ENCODE measurements at regions not wholly inside any gene's neighbourhood (a gene's known extent, or its start where the extent isn't known, plus 50 kb on each side); places are given as distances from the start of the nearest gene placed in this dataset.

DNA sequence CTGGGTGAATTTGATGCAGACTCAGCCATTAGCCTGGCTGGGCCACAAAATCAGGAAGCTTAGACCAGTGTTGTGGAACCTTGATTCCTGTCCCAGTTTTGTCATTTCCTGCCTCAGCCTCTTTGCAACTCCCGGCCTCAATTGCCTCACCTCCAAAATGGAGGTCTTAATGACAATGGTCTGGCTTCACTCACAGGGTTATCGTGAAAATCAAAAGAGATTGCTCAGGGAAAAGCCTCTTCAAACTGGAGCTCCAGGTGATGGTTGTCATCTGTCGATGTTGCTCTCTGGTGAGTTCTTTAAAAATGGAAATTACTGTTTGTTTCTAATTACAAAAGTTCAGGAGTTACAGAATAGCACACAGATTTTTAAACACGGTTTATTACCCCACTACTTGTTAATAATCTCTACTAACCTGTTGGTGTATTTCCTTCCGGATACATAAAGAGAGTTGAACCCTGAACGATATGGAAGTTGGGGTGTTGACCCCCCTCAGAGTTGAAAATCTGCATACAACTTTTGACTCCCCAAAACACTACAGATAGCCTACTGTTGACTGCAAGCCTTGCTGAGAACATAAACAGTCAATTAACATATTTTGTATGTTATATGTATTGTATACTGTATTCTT, 109.9 kb upstream of the CPEB4 start (continued):
- TF ChIP-seq, protein P1, sequence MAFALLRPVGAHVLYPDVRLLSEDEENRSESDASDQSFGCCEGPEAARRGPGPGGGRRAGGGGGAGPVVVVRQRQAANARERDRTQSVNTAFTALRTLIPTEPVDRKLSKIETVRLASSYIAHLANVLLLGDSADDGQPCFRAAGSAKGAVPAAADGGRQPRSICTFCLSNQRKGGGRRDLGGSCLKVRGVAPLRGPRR (CRISPR knock-in tag; IDR thresholded peaks at IDR 0.05) = no peak
- TF ChIP-seq HBP1 (CRISPR knock-in tag; IDR thresholded peaks at IDR 0.05) = no peak
- peak; percentile 36; the same call in 1 of the 2 replicates for TF ChIP-seq NCOA6 (IDR thresholded peaks at IDR 0.05)
- TF ChIP-seq PTRF (tag; IDR thresholded peaks at IDR 0.05) = peak; percentile 79
- TF ChIP-seq, protein P2, sequence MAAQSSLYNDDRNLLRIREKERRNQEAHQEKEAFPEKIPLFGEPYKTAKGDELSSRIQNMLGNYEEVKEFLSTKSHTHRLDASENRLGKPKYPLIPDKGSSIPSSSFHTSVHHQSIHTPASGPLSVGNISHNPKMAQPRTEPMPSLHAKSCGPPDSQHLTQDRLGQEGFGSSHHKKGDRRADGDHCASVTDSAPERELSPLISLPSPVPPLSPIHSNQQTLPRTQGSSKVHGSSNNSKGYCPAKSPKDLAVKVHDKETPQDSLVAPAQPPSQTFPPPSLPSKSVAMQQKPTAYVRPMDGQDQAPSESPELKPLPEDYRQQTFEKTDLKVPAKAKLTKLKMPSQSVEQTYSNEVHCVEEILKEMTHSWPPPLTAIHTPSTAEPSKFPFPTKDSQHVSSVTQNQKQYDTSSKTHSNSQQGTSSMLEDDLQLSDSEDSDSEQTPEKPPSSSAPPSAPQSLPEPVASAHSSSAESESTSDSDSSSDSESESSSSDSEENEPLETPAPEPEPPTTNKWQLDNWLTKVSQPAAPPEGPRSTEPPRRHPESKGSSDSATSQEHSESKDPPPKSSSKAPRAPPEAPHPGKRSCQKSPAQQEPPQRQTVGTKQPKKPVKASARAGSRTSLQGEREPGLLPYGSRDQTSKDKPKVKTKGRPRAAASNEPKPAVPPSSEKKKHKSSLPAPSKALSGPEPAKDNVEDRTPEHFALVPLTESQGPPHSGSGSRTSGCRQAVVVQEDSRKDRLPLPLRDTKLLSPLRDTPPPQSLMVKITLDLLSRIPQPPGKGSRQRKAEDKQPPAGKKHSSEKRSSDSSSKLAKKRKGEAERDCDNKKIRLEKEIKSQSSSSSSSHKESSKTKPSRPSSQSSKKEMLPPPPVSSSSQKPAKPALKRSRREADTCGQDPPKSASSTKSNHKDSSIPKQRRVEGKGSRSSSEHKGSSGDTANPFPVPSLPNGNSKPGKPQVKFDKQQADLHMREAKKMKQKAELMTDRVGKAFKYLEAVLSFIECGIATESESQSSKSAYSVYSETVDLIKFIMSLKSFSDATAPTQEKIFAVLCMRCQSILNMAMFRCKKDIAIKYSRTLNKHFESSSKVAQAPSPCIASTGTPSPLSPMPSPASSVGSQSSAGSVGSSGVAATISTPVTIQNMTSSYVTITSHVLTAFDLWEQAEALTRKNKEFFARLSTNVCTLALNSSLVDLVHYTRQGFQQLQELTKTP (IDR thresholded peaks at IDR 0.05; ENCODE audit: low read depth in 1 of 2, partially characterized antibody in 2 of 2) = no peak
- TF ChIP-seq XRCC4 (IDR thresholded peaks at IDR 0.05; ENCODE audit: extremely low read depth, insufficient read depth, insufficient read length) = no peak
- peak; percentile 80 for TF ChIP-seq TCFL5 (CRISPR knock-in tag; conservative IDR thresholded peaks at IDR 0.05)
- TF ChIP-seq, protein P3, sequence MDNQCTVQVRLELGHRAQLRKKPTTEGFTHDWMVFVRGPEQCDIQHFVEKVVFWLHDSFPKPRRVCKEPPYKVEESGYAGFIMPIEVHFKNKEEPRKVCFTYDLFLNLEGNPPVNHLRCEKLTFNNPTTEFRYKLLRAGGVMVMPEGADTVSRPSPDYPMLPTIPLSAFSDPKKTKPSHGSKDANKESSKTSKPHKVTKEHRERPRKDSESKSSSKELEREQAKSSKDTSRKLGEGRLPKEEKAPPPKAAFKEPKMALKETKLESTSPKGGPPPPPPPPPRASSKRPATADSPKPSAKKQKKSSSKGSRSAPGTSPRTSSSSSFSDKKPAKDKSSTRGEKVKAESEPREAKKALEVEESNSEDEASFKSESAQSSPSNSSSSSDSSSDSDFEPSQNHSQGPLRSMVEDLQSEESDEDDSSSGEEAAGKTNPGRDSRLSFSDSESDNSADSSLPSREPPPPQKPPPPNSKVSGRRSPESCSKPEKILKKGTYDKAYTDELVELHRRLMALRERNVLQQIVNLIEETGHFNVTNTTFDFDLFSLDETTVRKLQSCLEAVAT (IDR thresholded peaks at IDR 0.05) = no peak
- no peak for TF ChIP-seq THAP12 (CRISPR knock-in tag; IDR thresholded peaks at IDR 0.05)
- TF ChIP-seq RNF2 (IDR thresholded peaks at IDR 0.05) = no peak
- TF ChIP-seq, protein P4, sequence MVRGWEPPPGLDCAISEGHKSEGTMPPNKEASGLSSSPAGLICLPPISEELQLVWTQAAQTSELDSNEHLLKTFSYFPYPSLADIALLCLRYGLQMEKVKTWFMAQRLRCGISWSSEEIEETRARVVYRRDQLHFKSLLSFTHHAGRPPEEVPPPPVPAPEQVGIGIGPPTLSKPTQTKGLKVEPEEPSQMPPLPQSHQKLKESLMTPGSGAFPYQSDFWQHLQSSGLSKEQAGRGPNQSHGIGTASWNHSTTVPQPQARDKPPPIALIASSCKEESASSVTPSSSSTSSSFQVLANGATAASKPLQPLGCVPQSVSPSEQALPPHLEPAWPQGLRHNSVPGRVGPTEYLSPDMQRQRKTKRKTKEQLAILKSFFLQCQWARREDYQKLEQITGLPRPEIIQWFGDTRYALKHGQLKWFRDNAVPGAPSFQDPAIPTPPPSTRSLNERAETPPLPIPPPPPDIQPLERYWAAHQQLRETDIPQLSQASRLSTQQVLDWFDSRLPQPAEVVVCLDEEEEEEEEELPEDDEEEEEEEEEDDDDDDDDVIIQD (CRISPR knock-in tag; IDR thresholded peaks at IDR 0.05) = no peak
- no peak for TF ChIP-seq BRF2 (IDR thresholded peaks at IDR 0.05; ENCODE audit: borderline replicate concordance, insufficient read depth, insufficient read length)
- no peak for TF ChIP-seq SRSF9 (IDR thresholded peaks at IDR 0.05; ENCODE audit: borderline replicate concordance, low read depth, low read length)
- TF ChIP-seq CBFB (CRISPR knock-in tag; IDR thresholded peaks at IDR 0.05) = no peak

Measured in K562 (cell line).